GM18873 (cell line): ENCODE measurements at regions not wholly inside any gene's neighbourhood (a gene's known extent, or its start where the extent isn't known, plus 50 kb on each side); places are given as distances from the start of the nearest gene placed in this dataset.
"Not testable (repeated sequence)": the region's sequence is repeated elsewhere in the genome, so short reads cannot be mapped to it uniquely, and the experiment has no call there.

Experiments used
- ATAC-seq: cut with Tn5 transposase; IDR thresholded peaks from one replicate; pipeline ENCODE4 v1.9.1; 2021; ENCODE audit warnings: mild to moderate bottlenecking, moderate library complexity, moderate number of reproducible peaks; ENCODE audit not compliant: unreplicated experiment, low FRiP score

- no peak for ATAC-seq
Observed at GRCh38 chr6:6987749-6988148, 120.0 kb upstream of the RREB1 start.

GRCh38 chr6:6990059-6990458 lies 117.7 kb upstream of the RREB1 start:
- ATAC-seq, result not testable (repeated sequence)

GRCh38 chr6:6993503-6994237 lies 114.1 kb upstream of the RREB1 start:
- no peak for ATAC-seq

GRCh38 chr6:6994796-6995195 lies 113.0 kb upstream of the RREB1 start:
- no peak for ATAC-seq

- ATAC-seq, result no peak
Observed at GRCh38 chr6:6995328-6995727, 112.4 kb upstream of the RREB1 start.

GRCh38 chr6:6996124-6996523 lies 111.6 kb upstream of the RREB1 start:
- no peak for ATAC-seq

- ATAC-seq, result no peak
Observed at GRCh38 chr6:6997263-6998193, 110.2 kb upstream of the RREB1 start.

GRCh38 chr6:6998194-6998569 lies 109.6 kb upstream of the RREB1 start:
- no peak for ATAC-seq

GRCh38 chr6:7000825-7001777 lies 106.7 kb upstream of the RREB1 start:
- ATAC-seq, result no peak

- ATAC-seq, result no peak
Observed at GRCh38 chr6:7003041-7003440, 104.7 kb upstream of the RREB1 start.

- ATAC-seq, result no peak
Observed at GRCh38 chr6:7004581-7005297, 103.0 kb upstream of the RREB1 start.

GRCh38 chr6:7006515-7007191 lies 101.1 kb upstream of the RREB1 start:
- no peak for ATAC-seq

GRCh38 chr6:7008451-7008988 lies 99.2 kb upstream of the RREB1 start:
- no peak for ATAC-seq

- ATAC-seq, result no peak
Observed at GRCh38 chr6:7016226-7016625, 91.5 kb upstream of the RREB1 start.

- ATAC-seq, result no peak
Observed at GRCh38 chr6:7021301-7021700, 86.5 kb upstream of the RREB1 start.

GRCh38 chr6:7025861-7026260 lies 81.9 kb upstream of the RREB1 start:
- no peak for ATAC-seq

- ATAC-seq, result not testable (repeated sequence)
Observed at GRCh38 chr6:7028963-7029362, 78.8 kb upstream of the RREB1 start.

GRCh38 chr6:7030968-7031367 lies 76.8 kb upstream of the RREB1 start:
- not testable (repeated sequence) for ATAC-seq

GRCh38 chr6:7033202-7033601 lies 74.6 kb upstream of the RREB1 start:
- no peak for ATAC-seq
